ENCODE measurements at regions not wholly inside any gene's neighbourhood (a gene's known extent, or its start where the extent isn't known, plus 50 kb on each side); places are given as distances from the start of the nearest gene placed in this dataset.
"Not testable (repeated sequence)": the region's sequence is repeated elsewhere in the genome, so short reads cannot be mapped to it uniquely, and the experiment has no call there.

GRCh38 chr2:67075056-67075455 lies 322.1 kb upstream of the ETAA1 start:
- no peak for DNase-seq (ENCODE audit: extremely low read depth, low read depth)

- no peak for DNase-seq (ENCODE audit: extremely low read depth, low read depth)
Measured at GRCh38 chr2:67075530-67076238, 321.4 kb upstream of the ETAA1 start.

- DNase-seq (ENCODE audit: extremely low read depth, low read depth) = no peak
Measured at GRCh38 chr2:67076239-67076624, 320.9 kb upstream of the ETAA1 start.

GRCh38 chr2:67079729-67080128 lies 317.4 kb upstream of the ETAA1 start:
- DNase-seq (ENCODE audit: extremely low read depth, low read depth) = no peak

GRCh38 chr2:67082813-67083212 lies 314.3 kb upstream of the ETAA1 start:
- no peak for DNase-seq (ENCODE audit: extremely low read depth, low read depth)

GRCh38 chr2:67083951-67084350 lies 313.2 kb upstream of the ETAA1 start:
- DNase-seq (ENCODE audit: extremely low read depth, low read depth) = no peak

GRCh38 chr2:67085146-67085545 lies 312.0 kb upstream of the ETAA1 start:
- no peak for DNase-seq (ENCODE audit: extremely low read depth, low read depth)

- no peak for DNase-seq (ENCODE audit: extremely low read depth, low read depth)
Measured at GRCh38 chr2:67091681-67092080, 305.5 kb upstream of the ETAA1 start.

GRCh38 chr2:67095121-67095520 lies 302.0 kb upstream of the ETAA1 start:
- no peak for DNase-seq (ENCODE audit: extremely low read depth, low read depth)

GRCh38 chr2:67096886-67097285 lies 300.2 kb upstream of the ETAA1 start:
- DNase-seq (ENCODE audit: extremely low read depth, low read depth) = no peak

- no peak for DNase-seq (ENCODE audit: extremely low read depth, low read depth)
Measured at GRCh38 chr2:67103157-67103556, 294.0 kb upstream of the ETAA1 start.

- no peak for DNase-seq (ENCODE audit: extremely low read depth, low read depth)
Measured at GRCh38 chr2:67108231-67108630, 288.9 kb upstream of the ETAA1 start.

- DNase-seq (ENCODE audit: extremely low read depth, low read depth) = no peak
Measured at GRCh38 chr2:67124531-67124930, 272.6 kb upstream of the ETAA1 start.

- no peak for DNase-seq (ENCODE audit: extremely low read depth, low read depth)
Measured at GRCh38 chr2:67130531-67131256, 266.4 kb upstream of the ETAA1 start.

GRCh38 chr2:67131257-67131609 lies 265.9 kb upstream of the ETAA1 start:
- DNase-seq (ENCODE audit: extremely low read depth, low read depth) = no peak

GRCh38 chr2:67132441-67132940 lies 264.6 kb upstream of the ETAA1 start:
- not testable (repeated sequence) for DNase-seq (ENCODE audit: extremely low read depth, low read depth)

- DNase-seq (ENCODE audit: extremely low read depth, low read depth) = no peak
Measured at GRCh38 chr2:67135208-67135607, 261.9 kb upstream of the ETAA1 start.

- DNase-seq (ENCODE audit: extremely low read depth, low read depth) = no peak
Measured at GRCh38 chr2:67137699-67138098, 259.4 kb upstream of the ETAA1 start.

GRCh38 chr2:67142071-67142470 lies 255.1 kb upstream of the ETAA1 start:
- no peak for DNase-seq (ENCODE audit: extremely low read depth, low read depth)

- no peak for DNase-seq (ENCODE audit: extremely low read depth, low read depth)
Measured at GRCh38 chr2:67142741-67143140, 254.4 kb upstream of the ETAA1 start.

- DNase-seq (ENCODE audit: extremely low read depth, low read depth) = no peak
Measured at GRCh38 chr2:67145851-67146250, 251.3 kb upstream of the ETAA1 start.

- DNase-seq (ENCODE audit: extremely low read depth, low read depth) = no peak
Measured at GRCh38 chr2:67156796-67157195, 240.3 kb upstream of the ETAA1 start.
